GM23338 (cell line): ENCODE measurements at regions not wholly inside any gene's neighbourhood (a gene's known extent, or its start where the extent isn't known, plus 50 kb on each side); places are given as distances from the start of the nearest gene placed in this dataset.

Experiments
- ATAC-seq: fragments of 200-7000 bp; cut with Tn5 transposase; 3 replicates; pipeline ENCODE4 v1.9.1; 2020
- DNase-seq: peaks from one replicate; pipeline ENCODE4 v3.0.0-alpha.2; 2015; ENCODE audit warnings: low spot score
- H2AFZ ChIP-seq: fragments of 200-600 bp; sonication (generic); 2 replicates; pipeline ENCODE4 v1.8.0; 2016; ENCODE audit warnings: antibody characterized with exemption, mild to moderate bottlenecking, moderate library complexity
- H3F3A ChIP-seq: fragments of 200-600 bp; sonication (generic); replicated peaks from 2 replicates; pipeline ENCODE4 v1.8.0; 2017; ENCODE audit warnings: antibody characterized with exemption, mixed run types, low read depth
- H3K27ac ChIP-seq: fragments of 200-600 bp; sonication (generic); 2 replicates; pipeline ENCODE4 v1.6.1; 2016; ENCODE audit warnings: low read depth
- H3K27me3 ChIP-seq: fragments of 200-600 bp; sonication (generic); 2 replicates; pipeline ENCODE4 v1.8.0; 2016; ENCODE audit warnings: mild to moderate bottlenecking, mixed run types, moderate library complexity; ENCODE audit not compliant: insufficient read depth
- H3K36me3 ChIP-seq: fragments of 200-600 bp; sonication (generic); 2 replicates; pipeline ENCODE4 v1.8.0; 2016; ENCODE audit warnings: mild to moderate bottlenecking; ENCODE audit not compliant: insufficient read depth
- H3K4me1 ChIP-seq: fragments of 200-600 bp; sonication (generic); 2 replicates; pipeline ENCODE4 v1.8.0; 2016; ENCODE audit warnings: mild to moderate bottlenecking, moderate library complexity; ENCODE audit not compliant: insufficient read depth
- H3K4me2 ChIP-seq: fragments of 200-600 bp; sonication (generic); 2 replicates; pipeline ENCODE4 v1.7.1; 2017; ENCODE audit warnings: mixed run types
- H3K4me3 ChIP-seq: fragments of 200-600 bp; sonication (generic); 2 replicates; pipeline ENCODE4 v1.6.1; 2016; ENCODE audit warnings: mixed run types
- H3K79me2 ChIP-seq: fragments of 200-600 bp; sonication (generic); replicated peaks from 2 replicates; pipeline ENCODE4 v1.8.0; 2017; ENCODE audit warnings: mild to moderate bottlenecking; ENCODE audit not compliant: insufficient read depth
- H3K9me2 ChIP-seq: fragments of 200-600 bp; sonication (generic); 2 replicates; pipeline ENCODE4 v1.8.0; 2017; ENCODE audit not compliant: insufficient read depth
- H4K20me1 ChIP-seq: fragments of 200-600 bp; sonication (generic); replicated peaks from 2 replicates; pipeline ENCODE4 v1.8.0; 2017; ENCODE audit warnings: mild to moderate bottlenecking; ENCODE audit not compliant: insufficient read depth
- H3K27ac Mint-ChIP-seq: 2 replicates; pipeline ENCODE4 v1.8.0; 2020; ENCODE audit warnings: inconsistent platforms, mild to moderate bottlenecking, moderate library complexity, mixed read lengths
- H3K27me3 Mint-ChIP-seq: 3 replicates; pipeline ENCODE4 v1.8.0; 2022; ENCODE audit warnings: low read depth, mild to moderate bottlenecking, moderate library complexity, mixed read lengths, inconsistent platforms; ENCODE audit not compliant: insufficient read depth, poor library complexity
- H3K36me3 Mint-ChIP-seq: 3 replicates; pipeline ENCODE4 v1.8.0; 2021; ENCODE audit warnings: low read depth, mild to moderate bottlenecking, inconsistent platforms, moderate library complexity, mixed read lengths
- H3K4me1 Mint-ChIP-seq: 3 replicates; pipeline ENCODE4 v1.8.0; 2020; ENCODE audit warnings: mild to moderate bottlenecking, inconsistent platforms, mixed read lengths
- H3K4me3 Mint-ChIP-seq: 3 replicates; pipeline ENCODE4 v1.8.0; 2021; ENCODE audit warnings: moderate library complexity, mild to moderate bottlenecking, inconsistent platforms, mixed read lengths
- H3K9me3 Mint-ChIP-seq: 3 replicates; pipeline ENCODE4 v1.8.0; 2020; ENCODE audit warnings: moderate library complexity, mild to moderate bottlenecking, inconsistent platforms, mixed read lengths
- CREB1 ChIP-seq: fragments of 250-450 bp; sonication (Bioruptor Pico); IDR thresholded peaks from 2 replicates; pipeline ENCODE4 v1.5.0; 2020; ENCODE audit warnings: low read depth, mild to moderate bottlenecking, moderate library complexity
- EZH2 ChIP-seq: fragments of 200-600 bp; sonication (generic); IDR thresholded peaks from one replicate; pipeline ENCODE4 v1.8.0; 2017; ENCODE audit warnings: antibody characterized with exemption, mild to moderate bottlenecking, low read depth; ENCODE audit not compliant: unreplicated experiment
- ZNF114 ChIP-seq: fragments of 250-450 bp; sonication (Bioruptor Pico); IDR thresholded peaks from 2 replicates; pipeline ENCODE4 v1.5.0; 2020; ENCODE audit warnings: mild to moderate bottlenecking, moderate library complexity
- ZNF462 ChIP-seq: fragments of 250-450 bp; sonication (Bioruptor Pico); IDR thresholded peaks from 2 replicates; pipeline ENCODE4 v1.5.0; 2020; ENCODE audit warnings: mild to moderate bottlenecking, moderate library complexity

GRCh38 chr22:23375031-23375827, 194.9 kb downstream of the BCR start:
- no peak overlapping the region for H3K4me3 Mint-ChIP-seq
- peaks cover 2% of the 10 kb centered on the region; the same call in 1 of the 2 replicates for H4K20me1 ChIP-seq
- no peaks in the 10 kb centered on the region for H3K79me2 ChIP-seq
- H3F3A ChIP-seq = no peaks in the 10 kb centered on the region
- H3K27me3 Mint-ChIP-seq = peaks cover 36% of the 10 kb centered on the region
- TF ChIP-seq EZH2 = no peak
- no peaks in the 10 kb centered on the region for H3K4me1 ChIP-seq
- peaks cover 76% of the 10 kb centered on the region for H3K27me3 ChIP-seq
- H3K27ac ChIP-seq = no peak overlapping the region
- H3K36me3 ChIP-seq = no peaks in the 10 kb centered on the region
- no peaks in the 10 kb centered on the region for H3K9me3 Mint-ChIP-seq
- DNase-seq (no peak), ATAC-seq (no peak)
- no peaks in the 10 kb centered on the region for H3K4me1 Mint-ChIP-seq
- no peak overlapping the region for H3K4me2 ChIP-seq
- H3K9me2 ChIP-seq = no peaks in the 10 kb centered on the region
- H3K27ac Mint-ChIP-seq = no peak overlapping the region
- H2AFZ ChIP-seq = no peak overlapping the region
- no peak overlapping the region for H3K4me3 ChIP-seq
- no peaks in the 10 kb centered on the region for H3K36me3 Mint-ChIP-seq

- no peak overlapping the region for H2AFZ ChIP-seq
Measured at GRCh38 chr22:23373601-23374000, 193.3 kb downstream of the BCR start.

More at GRCh38 chr22:23373601-23374000, 193.3 kb downstream of the BCR start:
- H3K36me3 ChIP-seq = no peaks in the 10 kb centered on the region
- no peak for DNase-seq
- H3K4me3 ChIP-seq = no peak overlapping the region
- Mint-ChIP-seq H3K36me3 (no peaks in the 10 kb centered on the region), H3K27ac (no peak overlapping the region), H3K4me1 (no peaks in the 10 kb centered on the region), H3K27me3 (peaks cover 52% of the 10 kb centered on the region), H3K4me3 (no peak overlapping the region), H3K9me3 (no peaks in the 10 kb centered on the region)
- H3K27me3 ChIP-seq = peaks cover 92% of the 10 kb centered on the region
- TF ChIP-seq ZNF114 (CRISPR knock-in tag) (no peak), CREB1 (CRISPR knock-in tag) (no peak), ZNF462 (no peak)
- H3K27ac ChIP-seq = no peak overlapping the region
- no peaks in the 10 kb centered on the region for H3K79me2 ChIP-seq
- ATAC-seq = no peak
- H3K4me2 ChIP-seq = no peak overlapping the region
- no peaks in the 10 kb centered on the region for H3F3A ChIP-seq
- H4K20me1 ChIP-seq = peaks cover 2% of the 10 kb centered on the region; the same call in 1 of the 2 replicates
- no peaks in the 10 kb centered on the region for H3K4me1 ChIP-seq
- H3K9me2 ChIP-seq = no peaks in the 10 kb centered on the region
